ELR (cell line): ENCODE measurements at regions not wholly inside any gene's neighbourhood (a gene's known extent, or its start where the extent isn't known, plus 50 kb on each side); places are given as distances from the start of the nearest gene placed in this dataset.

Experiments
- DNase-seq: peaks from one replicate; pipeline ENCODE4 v3.0.0-alpha.2; 2015; ENCODE audit warnings: low read depth

DNA sequence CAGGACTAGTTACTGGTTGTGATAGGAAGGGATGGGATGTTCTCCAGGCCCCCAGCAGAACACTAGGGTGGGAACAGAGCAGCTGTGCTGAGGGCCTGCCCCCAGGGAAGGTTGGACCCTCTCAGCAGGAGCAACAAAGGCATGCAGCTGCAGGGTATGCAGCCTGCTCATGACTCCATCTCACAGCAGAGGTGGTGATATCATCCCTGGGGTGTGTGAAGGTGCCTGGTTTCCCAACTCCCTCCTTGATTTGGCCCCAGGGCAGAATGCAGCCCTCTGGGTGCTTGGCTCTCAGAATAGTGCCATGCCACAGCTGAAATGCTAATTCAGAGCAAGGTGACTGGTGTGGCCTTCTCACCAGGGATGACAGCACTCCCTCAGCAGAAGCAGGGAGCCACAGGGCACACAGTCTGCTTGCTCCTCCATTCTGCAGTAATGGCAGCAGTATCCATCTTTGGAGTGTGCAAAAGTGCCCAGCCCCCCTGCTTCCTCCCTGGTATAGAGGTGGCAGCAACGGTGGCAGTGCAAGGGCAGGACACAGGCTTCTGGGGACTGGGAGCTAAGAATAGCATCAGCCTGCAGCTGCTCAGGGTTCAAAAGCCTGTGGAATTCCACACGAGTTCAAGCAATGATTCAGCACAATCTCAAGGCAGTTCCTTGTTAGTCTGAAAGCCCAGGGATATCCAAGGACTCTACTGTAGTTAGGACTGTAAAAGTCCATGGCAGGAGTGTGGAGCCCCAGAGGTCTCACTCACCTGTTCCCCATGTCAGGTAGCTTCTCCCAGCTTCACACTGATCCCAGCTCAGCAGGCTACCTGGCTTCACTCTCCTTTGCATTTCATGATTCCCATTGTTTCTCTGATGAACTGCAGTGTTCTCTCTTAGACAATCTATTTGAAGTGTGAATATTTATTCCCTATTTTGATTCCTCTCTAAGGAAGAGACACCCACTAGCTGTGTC is 298.1 kb upstream of the FOXG1 start:
- DNase-seq = no peak

DNA sequence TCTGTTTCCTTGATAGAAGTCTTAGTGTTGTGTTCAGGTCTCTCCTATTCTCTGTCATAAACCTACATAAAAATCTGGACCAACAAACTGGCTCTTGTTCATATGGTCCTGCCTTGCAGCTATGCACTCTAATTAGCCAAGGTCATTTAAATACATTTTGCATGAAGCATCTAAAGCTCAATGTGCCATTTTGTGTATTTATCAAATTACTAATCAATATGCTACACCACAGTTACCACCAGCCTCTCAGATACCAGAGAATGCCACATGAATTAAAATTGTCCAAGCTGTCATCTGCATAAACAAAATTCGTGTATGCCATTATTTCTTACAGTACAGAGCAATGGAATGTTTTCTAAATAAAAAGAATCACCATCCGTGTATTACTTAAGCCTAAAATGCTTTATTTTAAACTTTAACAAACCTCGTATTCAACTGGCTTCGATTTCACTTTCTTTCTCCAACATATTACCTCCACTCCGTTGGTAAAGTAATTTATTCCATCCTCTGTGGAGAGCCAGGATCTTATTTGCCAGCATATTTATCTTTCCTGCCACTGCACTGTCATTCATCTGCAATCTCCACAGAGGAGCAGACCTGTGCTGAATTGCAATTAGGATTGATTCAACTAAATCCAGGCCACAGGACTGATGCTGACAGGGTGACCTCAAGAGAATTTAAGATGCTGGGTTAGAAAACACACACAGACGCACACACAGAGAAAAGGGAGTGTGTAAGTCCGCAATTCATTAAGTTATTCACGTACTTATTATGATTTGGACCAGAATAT is 284.1 kb upstream of the FOXG1 start:
- no peak for DNase-seq

DNA sequence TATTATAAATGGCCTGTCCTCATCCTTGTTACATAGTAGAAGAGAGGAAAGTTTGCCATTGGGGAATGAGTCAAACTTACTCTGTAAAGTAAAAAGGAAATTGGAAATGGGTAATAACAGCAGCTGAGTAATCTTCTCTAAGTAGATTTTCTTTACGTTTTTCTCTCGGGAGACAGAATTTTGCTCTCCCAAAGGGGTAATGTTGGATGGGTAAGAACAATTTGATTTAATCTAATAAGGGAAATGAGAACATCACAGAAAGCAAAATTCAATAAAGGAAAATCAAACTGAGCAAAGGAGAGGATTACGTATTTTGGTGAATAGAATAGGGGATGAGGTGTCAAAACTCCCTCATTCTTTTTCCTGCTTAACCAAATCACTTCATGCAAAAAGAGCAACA is 283.1 kb upstream of the FOXG1 start:
- DNase-seq = no peak

DNA sequence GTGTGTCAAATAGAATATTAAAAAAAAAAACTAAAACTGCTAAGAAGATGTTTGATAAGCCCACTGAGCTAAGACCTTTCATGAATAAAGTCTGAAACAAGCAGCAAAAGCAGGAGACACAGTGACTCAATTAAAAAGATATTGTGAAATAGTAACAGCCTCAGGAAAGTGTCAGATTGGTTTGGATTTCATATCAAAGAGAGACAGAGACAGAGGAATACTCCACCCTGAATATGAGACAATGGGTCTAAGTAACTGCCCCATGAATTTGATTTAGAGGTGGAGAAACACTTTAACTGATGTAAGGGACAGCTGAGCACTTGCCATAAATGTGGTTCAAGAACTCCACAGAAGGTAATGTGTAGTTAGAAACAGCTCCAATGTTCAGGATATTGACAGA is 277.9 kb upstream of the FOXG1 start:
- no peak for DNase-seq

DNA sequence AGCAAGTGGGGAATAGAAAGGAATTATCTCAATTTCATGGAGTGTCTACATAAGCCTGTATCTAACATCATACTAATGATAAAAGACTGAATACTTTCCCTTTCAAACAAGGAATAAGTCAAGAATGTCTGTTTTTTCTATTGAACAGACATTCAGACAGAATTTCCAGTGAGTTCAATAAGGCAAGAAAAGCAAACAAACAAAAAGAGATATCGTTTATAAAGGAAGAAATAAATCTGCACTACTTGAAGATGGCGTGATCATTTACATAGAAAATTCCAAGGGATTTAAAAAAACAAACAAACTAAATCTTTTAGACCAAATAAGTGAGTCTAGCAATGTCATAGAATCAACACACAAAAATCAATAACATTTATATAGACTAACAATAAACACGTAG is 273.1 kb upstream of the FOXG1 start:
- no peak for DNase-seq

DNA sequence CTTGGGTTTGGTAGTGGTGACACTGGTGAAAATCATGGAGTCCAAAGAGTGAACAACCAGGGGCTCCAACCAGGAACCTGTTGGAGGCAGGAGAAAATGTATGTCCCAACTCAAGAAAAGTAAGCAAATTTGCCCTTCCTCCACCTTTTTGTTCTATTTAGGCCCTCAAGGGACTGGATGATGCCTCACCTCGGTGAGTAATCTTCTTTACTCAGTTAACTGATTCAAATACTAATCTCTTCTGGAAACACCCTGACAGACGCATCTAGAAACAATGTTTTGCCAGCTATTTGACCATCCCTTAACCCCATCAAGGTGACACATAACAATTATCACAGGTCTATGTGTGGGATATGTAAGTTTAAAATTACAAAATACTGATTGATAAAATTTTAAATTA is 272.4 kb upstream of the FOXG1 start:
- peak; percentile 52 for DNase-seq

DNA sequence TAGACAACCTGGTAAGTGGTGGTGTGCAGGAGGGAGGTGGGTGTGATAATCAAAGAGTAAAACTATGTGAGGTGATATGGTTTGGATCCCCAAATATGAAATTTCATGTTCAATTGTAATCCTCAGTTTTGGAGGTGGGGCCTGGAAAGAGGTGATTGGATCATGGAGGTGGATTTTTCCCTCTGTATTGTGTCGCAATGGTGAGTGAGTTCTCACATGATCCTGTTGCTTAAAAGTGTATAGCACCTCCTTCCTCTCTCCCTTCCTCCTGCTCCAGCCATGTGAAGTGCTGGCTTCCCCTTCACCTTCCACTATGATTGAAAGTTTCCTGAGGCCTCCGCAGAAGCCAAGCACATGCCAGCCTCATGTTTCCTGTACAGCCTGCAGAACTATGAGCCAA is 270.2 kb upstream of the FOXG1 start:
- DNase-seq = no peak

DNA sequence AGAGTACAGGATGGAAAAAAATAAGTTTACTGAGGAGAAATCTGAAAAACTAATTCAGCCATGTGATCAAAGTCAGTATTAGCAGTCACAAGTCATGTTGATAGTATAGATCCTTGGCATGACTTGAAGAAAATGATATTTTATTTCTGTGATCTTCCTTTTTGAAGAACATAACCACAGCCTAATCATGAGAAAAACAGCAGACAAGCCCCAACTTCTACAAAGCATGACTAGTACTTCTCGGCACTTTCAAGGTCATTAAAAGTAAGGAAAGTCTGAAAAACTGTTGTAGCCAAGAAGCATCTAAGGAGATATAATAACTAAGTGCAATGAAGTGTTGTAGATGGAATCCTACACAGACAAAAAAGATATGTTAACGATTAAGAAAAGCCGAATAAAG is 264.1 kb upstream of the FOXG1 start:
- DNase-seq = no peak

DNA sequence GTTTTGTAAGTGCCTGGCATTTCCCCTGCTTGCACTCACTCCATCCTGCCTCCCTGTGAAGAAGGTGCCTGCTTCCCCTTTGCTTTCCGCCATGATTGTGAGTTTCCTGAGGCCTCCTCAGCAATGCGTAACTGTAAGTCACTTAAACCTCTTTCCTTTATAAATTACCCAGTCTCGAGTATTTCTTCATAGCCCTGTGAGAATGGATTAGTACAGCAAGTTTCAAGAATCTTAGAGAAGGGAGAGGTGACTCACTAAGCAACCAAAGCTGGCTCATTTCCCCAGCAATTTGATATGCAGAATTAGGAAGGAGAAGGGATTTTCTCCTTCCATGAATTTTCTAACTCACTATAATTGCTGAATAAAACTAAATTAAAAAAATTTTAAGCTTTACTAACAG is 251.0 kb upstream of the FOXG1 start:
- DNase-seq = peak; percentile 86

DNA sequence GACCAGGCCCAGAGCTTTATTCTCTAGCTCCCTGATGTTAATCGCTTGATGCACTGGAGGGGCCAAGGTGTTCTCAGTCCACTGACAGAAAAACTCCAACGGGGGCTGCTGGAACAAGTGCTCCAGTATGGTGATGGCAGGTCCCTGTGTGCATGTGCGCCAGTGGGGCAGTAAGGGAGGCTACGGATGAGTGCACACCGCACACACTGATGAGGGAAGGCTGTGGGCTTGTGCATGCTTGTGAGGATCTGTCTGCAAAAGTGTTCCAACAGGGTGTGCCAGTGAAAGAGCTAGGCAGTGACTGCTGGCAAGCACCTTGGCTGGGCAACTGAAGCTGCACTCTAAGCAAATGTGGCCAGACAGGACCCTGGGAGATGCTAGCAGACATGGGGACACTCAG is 229.7 kb upstream of the FOXG1 start:
- no peak for DNase-seq

DNA sequence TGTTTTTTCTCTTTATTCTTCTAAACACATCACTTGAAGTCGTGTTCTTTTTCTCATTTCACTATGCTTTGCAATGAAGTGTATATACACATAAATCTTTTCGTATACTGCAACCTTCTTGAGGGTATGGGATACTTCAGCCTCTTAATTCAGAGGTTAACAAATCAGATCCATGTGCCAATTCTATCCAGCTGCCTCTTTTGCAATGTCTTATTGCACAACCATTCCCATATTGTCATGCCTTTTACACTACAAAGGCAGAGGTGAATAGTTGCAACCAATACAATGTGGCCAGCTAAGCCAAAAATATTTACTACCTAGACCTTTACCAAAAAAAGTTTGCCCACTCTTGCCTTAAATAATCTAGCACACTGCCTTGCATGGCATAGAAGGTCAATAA is 224.5 kb upstream of the FOXG1 start:
- no peak for DNase-seq

DNA sequence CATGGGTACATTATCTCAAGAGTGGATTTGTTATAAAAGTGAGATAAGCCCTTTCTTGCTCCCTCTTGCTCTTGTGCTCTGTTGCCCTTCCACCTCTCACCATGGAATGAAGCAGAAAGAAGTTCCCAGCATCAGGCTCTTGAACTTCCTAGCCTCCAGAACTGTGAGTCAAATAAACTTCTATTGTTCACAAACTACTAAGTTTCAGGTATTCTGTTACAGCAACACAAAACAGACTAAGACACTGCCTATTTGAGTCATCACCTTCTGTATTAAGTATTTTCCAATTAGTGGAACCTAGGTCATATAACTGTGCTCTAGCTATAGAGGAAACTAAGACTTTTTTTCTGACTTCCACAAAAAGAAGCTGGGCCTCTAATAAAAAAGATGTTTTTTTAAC is 201.2 kb upstream of the FOXG1 start:
- DNase-seq = no peak

DNA sequence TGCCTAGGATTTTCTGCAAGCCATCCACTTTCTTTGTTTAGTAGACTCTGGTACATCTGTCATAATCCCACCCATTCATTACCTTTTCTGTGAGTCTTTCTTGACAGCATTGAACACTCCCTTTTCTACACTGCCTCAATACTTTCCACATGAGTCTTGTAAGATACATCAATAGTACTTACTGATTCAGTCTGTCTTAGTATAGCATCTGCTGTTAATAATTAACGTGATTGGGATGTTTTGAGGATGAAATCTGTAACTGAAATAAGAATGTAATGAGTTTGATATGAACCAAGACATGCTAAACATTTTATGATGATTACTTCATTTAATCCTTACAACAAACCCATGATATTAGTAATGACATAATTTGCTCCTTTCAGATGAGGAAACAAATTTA is 196.2 kb upstream of the FOXG1 start:
- DNase-seq = no peak

DNA sequence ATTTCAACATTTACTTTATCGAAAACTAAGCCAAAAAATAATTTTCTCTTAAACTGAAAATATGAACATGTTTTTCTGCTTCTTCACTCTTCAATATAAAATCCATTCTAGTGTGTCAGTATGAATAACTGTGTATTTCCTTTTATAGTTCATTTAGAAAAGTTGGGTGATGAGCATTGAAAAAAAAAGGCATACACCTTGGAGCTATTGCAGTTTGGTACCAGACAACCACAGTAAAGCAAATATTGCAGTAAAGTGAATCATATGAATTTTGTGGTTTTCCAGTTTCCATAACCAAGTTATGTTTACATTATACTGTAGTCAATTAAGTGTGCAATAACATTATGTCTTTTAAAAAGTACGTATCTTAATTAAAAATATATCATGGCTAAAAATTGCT is 195.0 kb upstream of the FOXG1 start:
- peak; percentile 49 for DNase-seq

DNA sequence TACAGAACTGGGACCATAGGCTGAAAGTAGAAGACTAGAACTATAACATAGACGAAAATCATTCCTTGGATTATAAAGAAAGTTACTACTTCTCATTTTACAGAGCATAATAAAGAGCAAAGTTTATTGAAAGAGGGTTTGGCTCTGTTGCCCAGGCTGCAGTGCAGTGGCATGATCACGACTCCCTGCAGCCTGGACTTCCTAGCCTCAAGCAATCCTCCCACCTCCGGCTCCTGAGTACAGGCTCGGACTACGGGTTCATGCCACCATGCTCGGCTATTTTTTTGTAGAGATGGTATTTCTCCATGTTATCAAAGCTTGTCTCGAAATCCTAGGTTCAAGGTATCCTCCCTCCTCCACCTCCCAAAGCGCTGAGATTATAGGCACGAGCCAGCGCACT is 190.1 kb upstream of the FOXG1 start:
- DNase-seq = peak; percentile 20

DNA sequence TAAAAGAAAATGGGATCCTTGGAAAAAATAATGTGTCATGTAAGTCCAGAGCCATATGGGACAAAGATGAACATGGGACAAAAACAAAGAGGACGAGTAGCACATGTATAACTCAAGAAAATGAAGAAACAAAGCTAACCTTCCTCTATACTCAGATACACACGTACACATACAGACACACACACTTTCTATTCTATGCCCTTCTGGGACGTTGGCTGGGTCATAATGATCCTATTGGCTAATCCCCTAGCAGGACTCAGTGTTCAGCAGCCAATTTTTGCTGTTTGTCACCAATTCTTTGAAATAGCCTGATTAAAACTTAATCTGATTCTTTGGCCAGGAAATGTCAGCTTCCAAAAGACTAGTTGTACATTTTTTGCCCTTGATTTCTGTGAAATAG is 189.4 kb upstream of the FOXG1 start:
- DNase-seq = no peak

DNA sequence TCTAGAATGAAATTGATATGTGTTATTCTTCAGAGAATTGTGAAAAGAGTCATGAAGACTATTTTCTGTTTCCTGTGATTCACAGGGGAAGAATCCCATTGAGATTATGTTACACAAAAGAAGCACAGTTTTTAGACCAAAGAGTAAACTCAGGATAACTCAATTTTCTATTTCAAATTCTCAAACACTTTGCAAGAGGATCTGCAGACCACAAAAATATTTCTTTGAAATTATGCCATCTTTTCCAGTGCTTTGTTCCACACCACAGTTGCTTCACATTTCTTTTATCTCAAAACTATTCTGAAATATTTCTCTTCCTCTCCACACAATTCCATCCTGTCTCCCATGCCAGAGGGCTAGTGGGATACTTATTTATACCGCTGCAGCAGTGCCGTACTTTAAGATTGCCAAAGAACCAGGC is 188.9 kb upstream of the FOXG1 start:
- peak; percentile 78 for DNase-seq

DNA sequence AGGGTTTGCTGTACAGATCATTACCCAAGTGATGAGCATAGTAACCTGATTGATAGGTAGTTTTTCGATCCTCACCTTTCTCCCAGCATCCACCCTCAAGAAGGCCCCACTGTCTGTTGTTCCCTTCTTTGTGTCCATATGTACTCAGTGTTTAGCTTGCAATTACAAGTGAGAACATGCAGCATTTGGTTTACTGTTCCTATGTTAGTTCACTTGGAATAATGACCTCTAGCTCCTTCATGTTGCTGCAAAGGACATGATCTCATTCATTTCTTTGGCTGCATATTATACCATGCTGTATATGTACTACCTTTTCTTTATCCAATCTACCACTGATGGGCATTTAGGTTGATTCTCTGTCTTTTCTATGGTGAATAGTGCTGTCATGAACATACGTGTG is 181.6 kb upstream of the FOXG1 start:
- no peak for DNase-seq

DNA sequence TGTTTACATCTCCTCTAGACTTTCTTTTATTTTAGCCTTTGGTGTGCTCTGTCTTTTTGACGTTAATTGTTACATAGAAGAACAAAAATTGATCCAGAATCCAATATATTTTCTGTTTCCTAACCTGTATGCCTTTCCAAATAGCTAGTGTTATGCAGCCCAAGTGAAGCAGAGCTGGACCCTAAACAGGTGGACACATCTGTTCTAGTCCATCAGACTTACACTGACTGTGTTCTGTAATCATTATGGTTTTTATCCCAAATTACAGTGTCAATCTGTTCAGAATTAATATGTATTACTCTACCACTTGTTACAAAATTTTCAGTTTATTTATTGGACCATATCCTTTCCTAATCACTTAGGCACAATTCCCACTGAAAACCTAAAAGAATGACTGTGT is 176.8 kb upstream of the FOXG1 start:
- no peak for DNase-seq

DNA sequence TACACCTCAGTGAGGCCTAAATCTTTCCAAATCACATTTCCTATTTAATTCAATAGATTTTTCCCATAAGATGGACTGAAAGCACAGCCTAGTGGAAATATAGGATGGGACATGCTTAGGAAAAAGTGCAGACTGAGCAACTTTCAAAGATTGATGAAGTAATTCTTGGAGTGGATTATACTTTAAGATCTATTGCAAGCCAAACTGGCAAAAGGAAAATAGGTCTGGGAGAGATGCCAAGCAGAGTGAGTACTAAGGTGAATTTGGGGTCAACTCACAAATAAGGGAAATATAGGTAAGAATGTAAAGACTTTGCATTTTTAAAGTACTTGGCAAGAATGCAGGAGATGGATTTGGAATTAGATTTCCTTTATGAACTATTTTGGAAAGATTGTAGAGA is 170.2 kb upstream of the FOXG1 start:
- DNase-seq = peak; percentile 38

DNA sequence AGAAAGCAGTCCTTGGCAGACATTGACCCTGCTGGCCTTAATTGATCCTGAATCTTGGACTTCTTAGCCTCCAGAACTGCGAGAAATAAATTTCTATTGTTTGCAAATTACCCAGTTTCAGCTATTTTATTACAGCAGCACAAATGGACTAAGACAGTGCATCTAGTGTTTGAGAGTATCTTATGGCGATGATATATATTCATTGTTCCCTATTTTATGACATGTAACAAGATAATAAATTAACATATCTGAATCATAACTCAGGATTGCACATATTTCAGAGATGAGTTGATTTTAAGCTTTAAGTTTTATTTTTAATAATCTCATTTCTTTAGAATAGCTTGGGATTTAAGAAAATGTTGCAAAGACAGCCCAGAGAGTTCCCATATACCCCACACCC is 167.4 kb upstream of the FOXG1 start:
- peak; percentile 18 for DNase-seq

DNA sequence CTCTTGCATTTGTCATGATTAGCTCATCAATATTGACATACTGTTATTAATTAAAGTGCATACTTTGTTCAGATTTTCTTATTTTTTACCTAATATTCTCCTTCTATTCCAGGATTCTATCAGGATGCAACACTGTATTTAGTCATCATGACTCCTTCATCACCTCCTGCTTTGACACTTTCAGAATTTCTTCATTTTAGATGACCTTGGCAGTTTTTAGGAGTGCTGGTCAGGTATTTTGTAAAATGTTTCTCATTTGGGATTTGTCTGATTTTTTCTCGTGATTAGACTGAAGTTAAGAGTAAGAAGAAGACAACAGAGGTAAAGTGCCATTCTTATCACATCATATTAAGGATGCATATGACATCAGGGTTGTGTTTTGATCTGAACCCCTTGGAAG is 167.0 kb upstream of the FOXG1 start:
- DNase-seq = no peak

DNA sequence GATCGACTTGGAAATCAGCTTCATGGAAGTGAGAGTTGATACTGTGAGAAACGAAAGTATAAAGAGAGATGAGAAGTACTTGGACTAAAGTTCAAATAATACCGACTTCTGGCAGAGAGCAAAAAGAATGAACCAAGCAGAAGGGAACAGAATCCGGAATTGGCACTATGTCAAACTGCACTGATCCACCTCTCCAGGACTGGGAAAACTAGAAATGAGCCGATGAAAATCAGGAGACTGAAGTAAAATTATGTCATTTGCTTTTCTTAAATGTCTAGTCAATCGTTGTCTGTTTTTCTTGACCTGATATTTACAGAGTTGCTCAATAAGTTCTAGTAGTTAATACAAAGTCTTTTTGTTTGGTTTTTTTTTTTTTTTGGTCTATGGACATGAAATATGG is 163.0 kb upstream of the FOXG1 start:
- peak; percentile 3 for DNase-seq
